K562 (cell line): ENCODE measurements at regions not wholly inside any gene's neighbourhood (a gene's known extent, or its start where the extent isn't known, plus 50 kb on each side); places are given as distances from the start of the nearest gene placed in this dataset.

Experiments
- MAZ ChIP-seq, 2 experiments: fragments of 450-650 bp in 1 of 2; sonication (generic) in 1 of 2; formaldehyde crosslinking; IDR thresholded peaks in 1 of 2; conservative IDR thresholded peaks in 1 of 2; 2 replicates each; pipeline versions ENCODE4 v1.4.0 to v1.5.0; 2020; ENCODE audit warnings: mild to moderate bottlenecking in 1 of 2, missing genetic modification reagents in 1 of 2
- PHB2 ChIP-seq: fragments of 450-650 bp; IDR thresholded peaks from 2 replicates; pipeline ENCODE4 v1.6.1; 2017; ENCODE audit warnings: low read depth
- ZNF75A ChIP-seq: fragments of 450-650 bp; formaldehyde crosslinking; IDR thresholded peaks from 2 replicates; pipeline ENCODE4 v1.4.0; 2020; ENCODE audit warnings: mild to moderate bottlenecking

- TF ChIP-seq ZNF75A (CRISPR knock-in tag) (no peak), PHB2 (no peak), MAZ (CRISPR knock-in tag; conservative IDR thresholded peaks at IDR 0.05 in 1 of 2, IDR thresholded peaks at IDR 0.05 in 1 of 2) (no peak)
Measured at GRCh38 chr13:80109303-80109702, 231.6 kb downstream of the SPRY2 start.
